A549 (cell line): ENCODE measurements at regions not wholly inside any gene's neighbourhood (a gene's known extent, or its start where the extent isn't known, plus 50 kb on each side); places are given as distances from the start of the nearest gene placed in this dataset.

Experiments used
- BHLHE40 ChIP-seq: IDR thresholded peaks from 2 replicates; pipeline ENCODE4 v1.6.1; 2012; ENCODE audit warnings: low read depth, low read length, inconsistent platforms
- CHD2 ChIP-seq: fragments of 150-350 bp; IDR thresholded peaks from 2 replicates; pipeline ENCODE4 v1.6.1; 2014; ENCODE audit warnings: low read length; ENCODE audit not compliant: partially characterized antibody
- CTCF ChIP-seq: fragments of >200 bp; sonication (Bioruptor Twin); formaldehyde crosslinking; IDR thresholded peaks from 3 replicates; pipeline ENCODE4 v1.5.1; 2016
- ESRRA ChIP-seq: fragments of 150-350 bp; IDR thresholded peaks from 2 replicates; pipeline ENCODE4 v1.6.1; 2014; ENCODE audit warnings: mild to moderate bottlenecking, low read length, borderline replicate concordance
- FOSL2 ChIP-seq, 2 experiments: fragments of 450-650 bp in 1 of 2; fragments of >200 bp in 1 of 2; sonication (Bioruptor Twin) in 1 of 2; formaldehyde crosslinking; IDR thresholded peaks; 2 replicates each; pipeline versions ENCODE4 v1.5.0 to v1.6.1; 2016 to 2020; ENCODE audit warnings: mild to moderate bottlenecking in 1 of 2, moderate library complexity in 1 of 2
- MAZ ChIP-seq: fragments of 150-350 bp; IDR thresholded peaks from 2 replicates; pipeline ENCODE4 v1.6.1; 2014; ENCODE audit warnings: antibody characterized with exemption, low read depth, low read length, borderline replicate concordance
- POLR2A ChIP-seq: IDR thresholded peaks from 2 replicates; pipeline ENCODE4 v1.6.1; 2012; ENCODE audit warnings: mild to moderate bottlenecking, low read length
- USF2 ChIP-seq: fragments of 450-650 bp; IDR thresholded peaks from 2 replicates; pipeline ENCODE4 v1.6.1; 2014; ENCODE audit warnings: antibody characterized with exemption

GRCh38 chr13:75963302-75963701 is 327.2 kb downstream of the LMO7 start:
- TF ChIP-seq CTCF (no peak), FOSL2 (IDR thresholded peaks at IDR 0.05) (no peak), FOSL2 (CRISPR knock-in tag; IDR thresholded peaks at IDR 0.05) (no peak), CHD2 (no peak), USF2 (no peak), ESRRA (no peak), POLR2A (no peak), MAZ (no peak), BHLHE40 (no peak)
